ENCODE measurements at regions not wholly inside any gene's neighbourhood (a gene's known extent, or its start where the extent isn't known, plus 50 kb on each side); places are given as distances from the start of the nearest gene placed in this dataset.

GRCh38 chr11:46223252-46223513, 54.3 kb upstream of the CREB3L1 start:
- Histone ChIP-seq H3K36me3 (no peaks in the 10 kb centered on the region), H3K9ac (ENCODE audit: low read depth in 2 of 2, low read length in 2 of 2) (no peak overlapping the region), H3K4me3 (no peak overlapping the region), H3K4me1 (no peaks in the 10 kb centered on the region), H3K27me3 (no peaks in the 10 kb centered on the region), H3K27ac (no peak overlapping the region), H3K9me3 (no peaks in the 10 kb centered on the region)
- intact Hi-C loops (cut with DNase I): no loop called here
- DNase-seq: no peak
- TF ChIP-seq, protein P1, sequence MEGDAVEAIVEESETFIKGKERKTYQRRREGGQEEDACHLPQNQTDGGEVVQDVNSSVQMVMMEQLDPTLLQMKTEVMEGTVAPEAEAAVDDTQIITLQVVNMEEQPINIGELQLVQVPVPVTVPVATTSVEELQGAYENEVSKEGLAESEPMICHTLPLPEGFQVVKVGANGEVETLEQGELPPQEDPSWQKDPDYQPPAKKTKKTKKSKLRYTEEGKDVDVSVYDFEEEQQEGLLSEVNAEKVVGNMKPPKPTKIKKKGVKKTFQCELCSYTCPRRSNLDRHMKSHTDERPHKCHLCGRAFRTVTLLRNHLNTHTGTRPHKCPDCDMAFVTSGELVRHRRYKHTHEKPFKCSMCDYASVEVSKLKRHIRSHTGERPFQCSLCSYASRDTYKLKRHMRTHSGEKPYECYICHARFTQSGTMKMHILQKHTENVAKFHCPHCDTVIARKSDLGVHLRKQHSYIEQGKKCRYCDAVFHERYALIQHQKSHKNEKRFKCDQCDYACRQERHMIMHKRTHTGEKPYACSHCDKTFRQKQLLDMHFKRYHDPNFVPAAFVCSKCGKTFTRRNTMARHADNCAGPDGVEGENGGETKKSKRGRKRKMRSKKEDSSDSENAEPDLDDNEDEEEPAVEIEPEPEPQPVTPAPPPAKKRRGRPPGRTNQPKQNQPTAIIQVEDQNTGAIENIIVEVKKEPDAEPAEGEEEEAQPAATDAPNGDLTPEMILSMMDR (IDR thresholded peaks at IDR 0.05): no peak

DNA sequence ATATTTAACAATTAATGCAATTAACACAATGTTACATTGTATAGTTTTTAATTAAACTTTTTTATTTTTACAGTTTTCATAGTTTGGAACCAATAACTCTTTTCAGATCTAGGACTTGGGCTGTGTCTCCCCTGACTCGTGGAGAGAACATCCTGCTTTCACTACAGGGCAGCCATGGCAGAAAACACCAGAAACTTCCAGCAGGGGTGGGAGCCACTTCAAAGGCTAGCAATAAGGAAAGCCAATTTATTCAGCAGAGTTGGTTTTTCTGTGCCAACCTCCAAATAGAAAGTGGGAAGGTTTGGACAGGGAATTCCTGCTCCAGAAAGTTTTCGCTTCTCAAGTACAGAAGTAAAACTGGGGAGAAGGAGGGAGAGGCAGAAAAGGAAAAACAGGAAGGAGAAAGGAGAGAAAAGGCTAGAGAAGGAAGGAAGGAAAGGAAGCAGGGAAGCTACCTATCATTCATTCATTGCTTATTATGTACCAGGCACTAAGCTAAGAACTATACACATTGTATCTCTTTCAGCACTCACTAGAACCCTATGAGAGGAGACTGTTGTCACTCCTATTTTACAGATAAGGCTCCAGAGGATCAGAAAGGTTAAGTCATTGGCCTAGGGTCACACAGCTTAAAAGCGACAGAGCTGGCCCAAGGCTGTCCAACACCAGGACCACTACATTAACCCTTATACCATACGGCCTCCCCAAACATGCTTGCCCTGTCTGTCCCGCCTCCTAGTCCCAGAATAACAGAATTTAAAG, 54.8 kb upstream of the CREB3L1 start:
- no peaks in the 10 kb centered on the region for H3K27me3 ChIP-seq
- no peak overlapping the region for H3K9ac ChIP-seq (ENCODE audit: low read depth in 2 of 2, low read length in 2 of 2)
- no peaks in the 10 kb centered on the region for H3K9me3 ChIP-seq
- peak; percentile 59 for DNase-seq
- H3K4me3 ChIP-seq: no peak overlapping the region
- no peaks in the 10 kb centered on the region for H3K4me1 ChIP-seq
- TF ChIP-seq, protein P1 (IDR thresholded peaks at IDR 0.05): no peak
- intact Hi-C loops (cut with DNase I): no loop called here
- H3K36me3 ChIP-seq: no peaks in the 10 kb centered on the region
- H3K27ac ChIP-seq: no peak overlapping the region

- H3K9ac ChIP-seq (ENCODE audit: low read depth in 2 of 2, low read length in 2 of 2): no peak overlapping the region
- no peak overlapping the region for H3K27ac ChIP-seq
- no peaks in the 10 kb centered on the region for H3K36me3 ChIP-seq
- intact Hi-C loops (cut with DNase I): no loop called here
- no peak for DNase-seq
- H3K9me3 ChIP-seq: no peaks in the 10 kb centered on the region
- TF ChIP-seq, protein P1 (IDR thresholded peaks at IDR 0.05): no peak
- no peak overlapping the region for H3K4me3 ChIP-seq
- H3K4me1 ChIP-seq: no peaks in the 10 kb centered on the region
- H3K27me3 ChIP-seq: no peaks in the 10 kb centered on the region
Observed at GRCh38 chr11:46220313-46220712, 57.1 kb upstream of the CREB3L1 start.

DNA sequence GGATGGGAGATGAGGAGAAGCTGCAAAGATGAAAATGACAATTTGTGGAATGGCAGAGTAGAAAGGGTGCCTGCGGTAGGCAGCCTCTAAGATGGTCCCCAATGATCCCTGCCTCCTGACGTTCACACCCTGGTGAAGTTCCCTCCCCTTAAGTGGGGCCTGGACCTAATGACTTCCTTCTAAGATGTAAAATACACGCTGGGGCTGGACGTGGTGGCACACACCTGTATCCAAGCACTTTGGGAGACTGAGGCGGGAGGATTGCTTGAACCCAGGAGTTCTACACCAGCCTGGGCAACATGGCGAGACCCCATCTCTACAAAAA, 60.7 kb upstream of the CREB3L1 start:
- DNase-seq: no peak
- no peak overlapping the region for H3K9ac ChIP-seq (ENCODE audit: low read depth in 2 of 2, low read length in 2 of 2)
- no peaks in the 10 kb centered on the region for H3K4me1 ChIP-seq
- no peaks in the 10 kb centered on the region for H3K9me3 ChIP-seq
- no peak overlapping the region for H3K27ac ChIP-seq
- intact Hi-C loops (cut with DNase I): no loop called here
- H3K27me3 ChIP-seq: no peaks in the 10 kb centered on the region
- H3K4me3 ChIP-seq: no peak overlapping the region
- no peaks in the 10 kb centered on the region for H3K36me3 ChIP-seq
- TF ChIP-seq, protein P1 (IDR thresholded peaks at IDR 0.05): no peak

GRCh38 chr11:46216019-46216764, 61.3 kb upstream of the CREB3L1 start:
- intact Hi-C loops (cut with DNase I): no loop called here
- TF ChIP-seq, protein P1 (IDR thresholded peaks at IDR 0.05): no peak
- H3K27ac ChIP-seq: peak overlapping the region; percentile 17

More at GRCh38 chr11:46216019-46216764, 61.3 kb upstream of the CREB3L1 start:
- Histone ChIP-seq H3K4me1 (no peaks in the 10 kb centered on the region), H3K9me3 (no peaks in the 10 kb centered on the region), H3K9ac (ENCODE audit: low read depth in 2 of 2, low read length in 2 of 2) (peak overlapping the region in 1 of 2 donors; percentile 13), H3K4me3 (peak overlapping the region; percentile 14), H3K27me3 (no peaks in the 10 kb centered on the region), H3K36me3 (no peaks in the 10 kb centered on the region)
- no peak for DNase-seq
